HG02623 (cell line): ENCODE measurements at regions not wholly inside any gene's neighbourhood (a gene's known extent, or its start where the extent isn't known, plus 50 kb on each side); places are given as distances from the start of the nearest gene placed in this dataset.
"Not testable (repeated sequence)": the region's sequence is repeated elsewhere in the genome, so short reads cannot be mapped to it uniquely, and the experiment has no call there.

Source experiments
- ATAC-seq: cut with Tn5 transposase; IDR thresholded peaks from one replicate; pipeline ENCODE4 v1.9.1; 2021; ENCODE audit warnings: moderate library complexity; ENCODE audit not compliant: unreplicated experiment

DNA sequence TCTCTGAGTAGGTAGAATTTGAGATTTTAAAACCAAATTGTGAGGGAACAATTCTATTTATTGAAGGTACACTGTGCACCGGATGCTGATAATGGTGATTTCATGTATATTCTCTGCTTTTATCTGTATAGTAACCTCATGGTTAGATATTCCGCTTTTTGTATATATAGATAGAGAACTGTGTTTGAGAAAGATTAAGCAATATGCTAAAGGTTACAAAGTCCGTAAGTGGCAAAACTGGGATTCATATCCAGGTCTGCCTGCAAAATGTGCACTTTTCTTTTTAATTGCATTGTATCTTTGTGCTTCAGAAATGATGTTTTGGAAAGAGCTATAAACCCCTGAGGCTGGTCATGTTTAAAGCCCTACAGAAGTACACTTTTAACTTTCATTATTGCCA is 635.4 kb upstream of the NECTIN3 start:
- ATAC-seq = no peak

DNA sequence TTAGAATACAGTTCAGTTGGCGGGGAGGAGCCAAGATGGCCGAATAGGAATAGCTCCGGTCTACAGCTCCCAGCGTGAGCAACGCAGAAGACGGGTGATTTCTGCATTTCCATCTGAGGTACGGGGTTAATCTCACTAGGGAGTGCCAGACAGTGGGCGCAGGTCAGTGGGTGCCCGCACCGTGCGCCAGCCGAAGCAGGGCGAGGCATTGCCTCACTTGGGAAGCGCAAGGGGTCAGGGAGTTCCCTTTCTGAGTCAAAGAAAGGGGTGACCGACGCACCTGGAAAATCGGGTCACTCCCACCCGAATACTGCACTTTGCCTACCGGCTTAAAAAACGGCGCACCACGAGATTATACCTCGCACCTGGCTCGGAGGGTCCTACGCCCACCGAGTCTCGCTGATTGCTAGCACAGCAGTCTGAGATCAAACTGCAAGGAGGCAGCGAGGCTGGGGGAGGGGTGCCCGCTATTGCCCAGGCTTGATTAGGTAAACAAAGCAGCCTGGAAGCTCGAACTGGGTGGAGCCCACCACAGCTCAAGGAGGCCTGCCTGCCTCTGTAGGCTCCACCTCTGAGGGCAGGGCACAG is 631.5 kb upstream of the NECTIN3 start:
- not testable (repeated sequence) for ATAC-seq

DNA sequence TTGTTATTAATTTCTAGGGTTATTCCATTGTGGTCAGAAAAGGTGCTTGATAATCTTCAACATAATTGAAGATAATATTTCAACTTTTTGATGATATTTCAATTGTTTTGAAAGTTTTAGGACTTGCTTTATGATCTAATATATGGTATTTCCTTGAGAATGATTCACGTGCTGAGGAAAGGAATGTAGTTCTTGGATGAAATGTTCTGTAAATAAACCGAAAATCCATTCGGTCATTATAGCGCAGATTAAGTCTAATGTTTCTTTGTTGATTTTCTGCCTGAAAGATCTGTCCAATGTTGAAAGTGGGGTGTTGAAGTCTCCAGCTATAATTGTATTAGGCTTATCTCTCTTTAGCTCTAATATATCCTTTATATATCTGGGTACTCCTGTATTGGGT is 617.5 kb upstream of the NECTIN3 start:
- ATAC-seq = no peak

DNA sequence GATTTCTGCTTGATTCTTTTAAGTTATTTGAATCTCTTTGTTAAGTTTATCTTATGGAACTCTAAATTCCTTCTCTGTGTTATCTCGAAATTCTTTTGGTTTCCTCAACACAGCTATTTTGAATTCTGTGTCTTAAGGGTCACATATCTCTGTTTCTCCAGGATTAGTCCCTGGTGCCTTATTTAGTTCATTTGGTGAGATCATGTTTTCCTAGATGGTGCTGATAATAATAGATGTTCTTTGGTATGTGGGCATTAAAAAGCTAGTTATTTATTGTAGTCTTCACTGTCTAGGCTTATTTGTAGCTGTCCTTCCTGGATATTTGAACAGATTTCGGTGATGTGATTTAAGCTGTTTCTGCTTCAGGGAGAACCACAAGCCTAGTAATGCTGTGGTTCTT is 615.6 kb upstream of the NECTIN3 start:
- no peak for ATAC-seq

DNA sequence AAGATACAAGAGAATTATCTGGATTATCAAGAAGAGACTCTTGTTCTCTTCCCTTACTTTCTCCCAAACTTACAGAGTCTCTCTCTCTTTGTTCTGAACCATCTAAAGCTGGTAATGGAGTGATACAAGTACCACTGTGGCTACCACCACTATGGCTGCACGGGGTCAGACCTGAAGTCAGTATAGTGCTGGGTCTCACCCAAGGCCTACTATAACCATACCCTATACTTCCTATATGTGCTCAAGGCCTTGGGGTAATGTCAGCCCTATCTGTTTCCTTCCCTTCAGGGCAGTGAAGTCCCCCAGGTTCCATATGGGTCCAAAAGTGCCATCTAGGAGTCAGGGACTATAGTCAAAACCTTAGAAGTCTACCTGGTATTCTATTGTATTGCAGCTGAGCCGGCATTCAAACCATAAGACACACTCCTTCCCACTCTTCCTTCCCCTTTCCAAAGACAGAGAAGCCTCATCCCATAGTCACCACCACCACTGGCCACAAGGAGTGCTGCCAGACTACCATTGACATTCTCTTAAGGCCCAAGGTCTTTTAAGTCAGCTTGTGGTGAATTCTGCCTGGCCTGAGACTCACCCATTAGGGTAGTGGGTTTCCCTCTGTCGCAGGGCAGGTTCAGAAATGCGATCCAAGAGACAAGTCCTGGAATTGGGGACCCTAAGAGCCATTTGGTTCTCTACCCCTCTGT is 615.0 kb upstream of the NECTIN3 start:
- ATAC-seq = no peak

DNA sequence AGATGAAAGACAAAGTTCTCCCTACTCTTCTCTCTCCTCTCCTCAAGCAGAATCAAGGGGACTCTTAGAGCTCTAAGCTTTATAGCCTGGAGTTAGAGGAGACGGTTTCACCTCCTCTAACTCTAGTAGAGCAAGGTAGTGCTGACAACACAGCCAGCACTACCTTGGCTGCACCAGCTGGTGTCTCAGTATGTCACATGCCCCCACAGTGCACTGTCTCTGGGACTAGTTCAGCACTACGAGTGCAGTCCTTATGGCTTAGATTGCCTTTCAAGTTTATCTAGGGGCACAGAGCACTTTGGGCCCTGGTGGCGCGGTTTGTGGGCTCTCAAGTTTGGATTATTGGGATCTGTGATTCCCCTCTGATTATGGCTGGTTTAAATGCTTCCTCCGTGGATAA is 614.1 kb upstream of the NECTIN3 start:
- ATAC-seq = no peak

DNA sequence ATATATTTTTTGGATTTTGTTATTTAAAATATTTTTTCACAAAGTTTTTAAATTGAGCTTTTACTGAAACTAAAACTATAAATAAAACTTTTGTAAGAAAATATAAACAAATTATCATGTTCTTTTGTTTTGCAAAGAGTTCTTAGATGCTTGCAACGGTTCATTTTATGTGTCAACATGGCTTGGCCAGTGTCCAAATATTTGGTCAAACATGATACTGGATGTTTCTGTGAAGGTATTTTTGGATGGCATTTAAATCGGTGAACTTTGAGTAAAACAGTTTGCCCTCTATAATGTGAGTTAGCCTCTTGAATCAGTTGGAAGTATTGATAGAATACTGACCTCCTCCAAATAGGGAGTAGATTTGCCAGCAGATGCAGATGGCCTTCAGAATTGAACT is 612.6 kb upstream of the NECTIN3 start:
- ATAC-seq = no peak

DNA sequence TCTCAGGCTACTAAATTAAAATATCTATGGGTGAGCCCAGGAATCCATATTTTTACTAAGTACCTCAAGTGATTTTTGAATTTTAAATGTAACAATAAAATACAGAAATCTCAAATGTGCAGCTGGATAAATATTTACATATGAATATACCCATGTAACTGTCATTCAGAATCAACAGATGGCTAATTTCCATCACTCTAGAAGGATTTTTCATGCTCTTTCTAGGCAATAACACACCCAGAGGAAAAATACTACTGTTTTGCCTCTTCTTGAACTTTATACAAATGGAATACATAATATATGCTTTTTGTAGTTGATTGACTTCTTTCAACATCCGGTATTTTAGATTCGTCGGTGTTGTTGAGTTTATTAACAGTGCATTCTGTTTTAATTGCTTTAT is 601.3 kb upstream of the NECTIN3 start:
- ATAC-seq = no peak

DNA sequence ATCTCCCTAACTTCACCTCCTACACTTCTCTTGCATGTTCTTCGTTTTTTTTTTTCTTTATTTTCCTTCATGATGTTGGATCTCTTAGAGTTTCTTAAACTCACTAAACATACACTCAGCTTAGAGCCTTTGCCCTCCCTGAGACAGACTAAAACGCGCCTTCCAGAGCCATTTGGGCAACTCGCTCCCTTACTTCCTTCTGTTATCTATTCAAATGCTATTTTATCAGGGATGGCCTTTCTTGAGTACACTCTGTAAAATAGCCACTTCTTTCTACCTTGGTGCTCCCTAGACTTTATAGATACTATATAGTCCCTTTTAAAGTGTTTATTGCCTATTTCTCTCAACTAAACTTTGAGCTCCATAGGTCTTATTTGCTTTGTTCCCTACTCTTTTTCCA is 598.2 kb upstream of the NECTIN3 start:
- no peak for ATAC-seq

DNA sequence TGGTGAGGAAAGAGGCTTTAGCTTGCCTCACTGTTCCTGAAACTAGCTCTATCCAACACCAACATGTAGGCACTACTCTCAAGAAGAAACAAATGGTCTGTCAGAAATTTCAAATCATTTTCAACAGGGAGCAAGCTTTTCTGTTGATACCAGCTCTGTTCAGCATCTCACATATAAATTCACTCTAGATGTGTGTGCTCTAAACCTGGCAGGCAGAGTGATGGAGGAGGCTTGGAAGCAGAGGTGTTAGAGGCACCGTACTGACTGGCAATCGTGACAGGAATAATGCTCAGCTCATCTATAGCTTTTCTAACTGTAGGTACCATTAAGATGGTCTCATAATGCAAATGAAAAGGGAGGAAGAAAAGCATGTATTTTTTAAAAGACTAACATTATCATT is 597.2 kb upstream of the NECTIN3 start:
- no peak for ATAC-seq

DNA sequence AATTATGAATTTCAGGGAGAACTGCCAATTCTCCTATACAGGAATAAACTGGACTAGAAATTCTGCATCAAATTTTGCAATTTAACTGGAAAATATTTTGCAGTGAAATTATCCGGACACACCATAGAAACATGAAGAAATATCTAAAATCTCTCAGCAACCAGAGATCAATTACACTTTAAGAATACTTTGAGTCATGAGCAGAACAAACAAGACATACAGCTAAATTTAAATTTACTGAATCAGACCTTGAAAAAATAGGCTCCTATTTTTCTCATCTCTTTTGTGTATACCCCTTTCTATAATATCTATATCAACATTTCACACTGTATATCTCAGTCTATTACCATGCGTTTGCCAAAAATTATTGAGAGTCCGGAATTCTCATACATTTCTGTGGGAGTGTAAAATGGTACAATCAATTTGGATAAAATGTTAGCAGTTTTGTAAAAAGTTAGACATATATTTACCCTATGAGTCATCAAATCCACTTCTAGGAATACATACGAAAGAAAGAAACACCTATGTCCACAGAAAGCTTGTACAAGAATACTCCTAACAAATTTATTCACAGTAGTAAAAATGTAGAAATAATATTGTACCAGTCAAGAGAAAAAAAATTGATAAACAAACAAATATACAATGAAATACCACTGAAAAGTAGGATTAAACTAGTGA is 593.1 kb upstream of the NECTIN3 start:
- no peak for ATAC-seq

DNA sequence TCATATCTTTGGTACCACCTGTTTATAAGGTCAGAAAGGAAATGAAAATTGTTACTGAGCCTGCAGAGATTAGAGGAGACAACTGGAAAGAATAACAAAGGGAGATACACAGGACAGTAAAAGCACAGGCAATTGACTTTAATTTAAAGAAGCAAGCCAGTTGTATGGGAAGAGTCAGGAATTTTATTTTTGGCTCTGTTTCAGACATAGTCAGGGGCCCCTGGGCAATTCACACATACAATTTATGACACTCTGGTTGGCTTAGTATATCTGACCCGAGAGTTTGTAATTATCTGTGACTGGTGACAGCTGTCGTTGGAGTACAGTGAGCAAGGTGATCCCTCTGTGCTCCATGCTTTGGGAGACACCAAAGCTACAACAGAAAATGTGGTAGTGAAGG is 591.9 kb upstream of the NECTIN3 start:
- ATAC-seq = no peak

DNA sequence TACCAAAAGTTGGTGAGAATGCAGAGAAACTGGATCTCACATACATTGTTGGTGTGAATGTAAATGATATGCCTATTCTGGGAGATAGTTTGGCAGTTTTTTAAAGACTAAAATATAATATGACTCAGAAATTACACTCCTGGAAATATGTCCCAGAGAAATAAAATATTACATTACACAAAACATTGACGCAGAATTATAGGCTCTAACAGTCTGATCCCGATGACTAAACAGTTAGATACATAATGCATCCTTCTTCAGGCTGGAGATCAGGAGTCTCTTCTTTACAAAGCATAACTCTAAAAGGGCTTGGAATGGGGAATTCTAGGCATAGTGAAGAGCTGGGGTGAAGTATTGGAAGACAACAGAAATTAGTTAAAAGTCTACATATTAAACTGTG is 586.2 kb upstream of the NECTIN3 start:
- ATAC-seq = no peak

DNA sequence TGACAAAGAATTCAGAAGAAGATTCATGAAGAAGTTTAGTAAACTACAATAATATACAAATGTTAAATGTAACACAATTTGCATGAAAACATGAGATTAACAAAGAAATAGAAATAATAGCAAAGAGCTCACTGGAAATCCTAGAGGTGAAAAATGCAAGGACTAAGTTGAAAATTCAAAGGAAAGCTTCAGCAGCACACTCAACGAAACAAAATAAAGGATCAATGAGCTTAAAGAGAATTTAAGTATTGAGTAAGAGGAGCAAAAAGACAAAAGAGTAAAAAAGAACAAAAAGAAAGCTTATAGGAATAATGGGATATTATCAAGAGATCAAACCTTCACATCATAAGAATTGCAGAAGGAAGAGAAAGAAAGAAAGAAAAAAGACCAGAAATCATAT is 583.8 kb upstream of the NECTIN3 start:
- ATAC-seq = no peak

DNA sequence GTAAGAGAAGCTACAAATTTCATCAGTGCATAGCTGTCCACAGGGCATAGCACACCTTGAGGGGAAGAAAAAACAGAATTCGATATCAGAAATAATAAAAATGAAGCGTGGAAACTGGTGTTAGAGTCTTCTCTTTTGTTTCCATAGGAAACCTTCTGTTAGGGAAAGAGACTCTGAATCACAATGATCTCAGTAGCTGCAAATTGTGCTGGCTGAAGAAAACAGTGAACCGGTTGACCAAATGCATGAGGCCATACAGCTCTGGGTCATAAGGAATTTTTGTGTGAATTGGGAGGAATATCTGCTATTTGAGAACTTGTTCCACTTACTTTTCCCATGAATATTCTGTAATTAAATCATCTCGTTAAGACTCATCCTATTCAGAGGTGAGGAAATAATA is 580.2 kb upstream of the NECTIN3 start:
- ATAC-seq = no peak

DNA sequence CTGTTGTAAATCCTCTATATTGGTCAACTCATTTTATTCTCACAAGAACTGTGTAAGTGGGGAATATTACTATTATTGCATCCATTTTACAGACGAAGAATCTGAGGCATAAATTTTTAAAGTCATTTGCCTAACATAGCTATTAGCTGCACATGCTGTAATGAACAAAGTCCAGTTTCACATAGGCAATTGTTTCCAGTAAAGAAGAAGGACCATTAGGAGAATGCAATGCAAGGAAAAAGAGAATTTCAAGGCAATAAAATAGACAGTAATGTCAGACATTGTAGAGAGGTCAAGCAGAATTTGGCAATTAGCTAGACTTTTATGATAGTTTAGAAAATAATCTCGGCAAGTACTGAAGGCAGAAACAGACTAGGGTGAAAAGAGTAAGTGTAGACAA is 578.7 kb upstream of the NECTIN3 start:
- ATAC-seq = no peak

DNA sequence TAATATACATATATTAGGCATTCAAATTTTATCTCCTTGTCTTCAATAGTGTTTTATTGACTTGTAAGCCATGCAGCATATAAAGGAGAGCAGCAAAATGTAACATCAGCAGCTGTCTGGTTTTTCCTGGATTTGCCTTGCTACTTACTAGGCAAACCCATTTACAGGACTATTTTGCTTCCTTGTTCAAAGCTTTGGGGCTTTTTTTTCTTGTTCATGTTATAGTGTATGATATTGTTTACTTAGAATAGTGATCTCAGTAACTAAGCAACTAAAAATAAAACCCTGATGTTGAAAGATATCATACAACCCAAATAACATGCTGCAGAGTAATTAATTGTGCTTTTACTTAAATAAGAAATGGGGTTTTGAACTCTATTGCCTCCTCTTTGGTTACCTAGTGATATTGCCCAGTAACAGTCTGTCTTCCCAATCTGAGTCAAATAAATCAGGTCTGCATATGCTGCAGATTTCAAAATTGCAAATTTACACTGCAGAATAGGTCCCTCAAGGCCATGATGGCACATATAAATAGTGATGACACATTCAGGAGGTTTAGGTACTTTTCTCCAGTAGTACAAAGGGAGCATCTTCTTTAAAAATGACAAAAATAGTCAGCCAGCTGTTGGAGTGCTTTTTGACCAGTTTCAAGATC is 578.1 kb upstream of the NECTIN3 start:
- no peak for ATAC-seq

DNA sequence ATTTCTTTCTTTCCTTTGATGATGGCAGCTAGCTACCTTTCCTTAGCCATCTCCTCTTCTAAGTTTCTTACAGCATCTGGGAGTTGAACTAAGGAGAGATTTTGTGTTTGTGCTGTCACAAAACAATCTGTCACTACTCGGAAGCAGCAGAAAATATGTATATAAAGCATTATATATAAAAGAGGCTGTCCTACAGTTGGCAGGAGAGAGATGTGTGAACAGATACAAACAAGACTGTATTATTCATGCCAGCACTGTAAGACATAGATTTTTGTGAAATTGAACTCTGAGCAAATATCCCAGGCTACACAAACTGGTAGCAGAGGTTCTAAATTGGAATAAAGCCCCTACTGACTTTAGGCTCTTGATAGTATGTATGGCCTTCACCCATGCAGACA is 577.5 kb upstream of the NECTIN3 start:
- no peak for ATAC-seq

DNA sequence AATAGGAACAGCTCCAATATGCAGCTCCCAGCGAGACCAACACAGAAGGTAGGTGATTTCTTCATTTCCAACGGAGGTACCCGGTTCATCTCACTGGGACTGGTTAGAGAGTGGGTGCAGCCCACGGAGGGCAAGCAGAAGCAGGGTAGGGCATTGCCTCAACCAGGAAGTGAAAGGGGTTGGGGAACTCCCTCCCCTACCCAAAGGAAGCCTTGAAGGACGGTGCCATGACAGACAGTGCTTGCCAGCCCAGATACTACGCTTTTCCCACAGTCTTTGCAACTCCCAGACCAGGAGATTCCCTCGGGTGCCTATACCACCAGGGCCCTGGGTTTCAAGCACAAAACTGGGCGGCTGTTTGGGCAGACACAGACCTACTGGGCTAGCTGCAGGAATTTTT is 576.9 kb upstream of the NECTIN3 start:
- no peak for ATAC-seq

DNA sequence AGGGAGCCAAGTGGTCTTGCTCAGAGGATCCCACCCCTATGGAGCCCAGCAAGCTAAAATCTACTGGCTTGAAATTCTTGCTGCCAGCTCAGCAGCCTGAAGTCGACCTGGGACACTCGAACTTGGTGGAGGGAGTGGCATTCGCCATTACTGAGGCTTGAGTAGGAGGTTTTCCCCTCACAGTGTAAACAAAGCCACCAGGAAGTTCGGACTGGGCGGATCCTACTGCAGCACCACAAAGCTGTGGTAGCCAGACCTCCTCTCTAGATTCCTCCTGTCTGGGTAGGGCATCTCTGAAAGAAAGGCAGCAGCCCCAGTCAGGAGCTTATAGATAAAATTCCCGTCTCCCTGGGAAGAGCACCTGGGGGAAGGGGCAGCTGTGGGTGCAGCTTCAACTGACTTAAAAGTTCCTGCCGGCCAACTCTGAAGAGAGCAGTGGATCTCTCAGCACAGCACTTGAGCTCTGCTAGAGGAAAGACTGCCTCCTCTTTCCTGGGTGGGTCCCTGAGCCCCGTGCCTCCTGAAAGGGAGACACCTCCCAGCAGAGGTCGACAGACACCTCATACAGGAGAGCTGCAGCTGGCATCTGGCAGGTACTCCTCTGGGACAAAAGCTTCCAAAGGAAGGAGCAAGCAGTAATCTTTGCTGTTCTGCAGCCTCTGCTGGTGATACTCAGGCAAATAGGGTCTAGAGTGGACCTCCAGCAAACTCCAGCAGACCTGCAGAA is 576.3 kb upstream of the NECTIN3 start:
- ATAC-seq = no peak

DNA sequence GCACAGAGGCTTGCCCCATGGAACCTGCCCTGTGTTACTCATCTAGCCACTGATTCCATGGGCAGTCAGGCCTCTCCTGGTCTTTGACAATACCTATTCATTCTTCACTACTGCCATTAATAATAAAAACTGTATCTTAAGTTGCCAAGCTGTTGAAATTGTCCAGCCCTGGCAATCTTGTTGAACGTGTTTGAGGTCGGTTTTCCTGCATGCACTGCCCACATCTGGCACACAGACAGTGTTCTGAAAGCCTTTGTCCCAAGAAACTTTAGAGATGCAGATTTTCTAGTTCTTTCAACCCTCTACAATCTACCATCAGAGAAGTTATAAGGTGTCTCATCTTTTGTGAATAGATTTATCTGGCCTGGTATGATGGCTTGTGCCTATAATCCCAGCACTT is 567.2 kb upstream of the NECTIN3 start:
- no peak for ATAC-seq
